Loucy (cell line): ENCODE measurements at regions not wholly inside any gene's neighbourhood (a gene's known extent, or its start where the extent isn't known, plus 50 kb on each side); places are given as distances from the start of the nearest gene placed in this dataset.

ENCODE experiments used
- H2AFZ ChIP-seq: fragments of 200-600 bp; sonication (generic); 2 replicates; pipeline ENCODE4 v1.6.0; 2016; ENCODE audit warnings: antibody characterized with exemption, mild to moderate bottlenecking, low read length, moderate library complexity
- H3F3A ChIP-seq: fragments of 200-600 bp; 2 replicates; pipeline ENCODE4 v1.6.0; 2016; ENCODE audit warnings: antibody characterized with exemption, low read depth, mild to moderate bottlenecking
- H3K27me3 ChIP-seq: fragments of 200-600 bp; sonication (generic); 2 replicates; pipeline ENCODE4 v1.6.1; 2014; ENCODE audit warnings: low read length, mild to moderate bottlenecking; ENCODE audit not compliant: insufficient read depth, poor library complexity, severe bottlenecking
- H3K36me3 ChIP-seq: fragments of 200-600 bp; sonication (generic); 2 replicates; pipeline ENCODE4 v1.6.1; 2016; ENCODE audit warnings: low read length; ENCODE audit not compliant: insufficient read depth
- H3K4me1 ChIP-seq: fragments of 200-600 bp; sonication (generic); 2 replicates; pipeline ENCODE4 v1.5.1; 2014; ENCODE audit warnings: low read length, mild to moderate bottlenecking; ENCODE audit not compliant: insufficient read depth, poor library complexity, severe bottlenecking
- H3K4me2 ChIP-seq: fragments of 200-600 bp; sonication (generic); 2 replicates; pipeline ENCODE4 v1.6.0; 2014; ENCODE audit warnings: antibody characterized with exemption, low read length, low read depth, mild to moderate bottlenecking; ENCODE audit not compliant: poor library complexity, severe bottlenecking
- H3K4me3 ChIP-seq: fragments of 200-600 bp; sonication (generic); 2 replicates; pipeline ENCODE4 v1.5.1; 2014; ENCODE audit warnings: low read length, mild to moderate bottlenecking, mixed read lengths; ENCODE audit not compliant: poor library complexity, severe bottlenecking
- H3K79me2 ChIP-seq: fragments of 200-600 bp; sonication (generic); 2 replicates; pipeline ENCODE4 v1.6.1; 2014; ENCODE audit warnings: low read length; ENCODE audit not compliant: insufficient read depth
- H3K9ac ChIP-seq: fragments of 200-600 bp; sonication (generic); 2 replicates; pipeline ENCODE4 v1.6.0; 2014; ENCODE audit warnings: mild to moderate bottlenecking, low read depth, low read length, moderate library complexity; ENCODE audit not compliant: poor library complexity, severe bottlenecking
- H3K9me2 ChIP-seq: fragments of 200-600 bp; sonication (generic); replicated peaks from 2 replicates; pipeline ENCODE4 v1.6.1; 2016; ENCODE audit warnings: low read depth, low read length, mixed read lengths
- H3K9me3 ChIP-seq: fragments of 200-600 bp; sonication (generic); 2 replicates; pipeline ENCODE4 v1.6.1; 2014; ENCODE audit warnings: mild to moderate bottlenecking, antibody characterized with exemption, low read length, low read depth; ENCODE audit not compliant: insufficient read depth
- H4K20me1 ChIP-seq: fragments of 200-600 bp; sonication (generic); 2 replicates; pipeline ENCODE4 v1.6.0; 2014; ENCODE audit warnings: antibody characterized with exemption, low read length, mild to moderate bottlenecking; ENCODE audit not compliant: insufficient read depth, poor library complexity, severe bottlenecking
- EZH2phosphoT487 ChIP-seq: fragments of 200-600 bp; IDR thresholded peaks from 2 replicates; pipeline ENCODE4 v1.6.1; 2018; ENCODE audit warnings: antibody characterized with exemption, mild to moderate bottlenecking, moderate library complexity, borderline replicate concordance
- TF ChIP-seq, protein P1 (sequence below): fragments of 200-600 bp; sonication (generic); conservative IDR thresholded peaks from 2 replicates; pipeline ENCODE4 v1.5.1; 2014; ENCODE audit warnings: mild to moderate bottlenecking, antibody characterized with exemption, low read length

DNA sequence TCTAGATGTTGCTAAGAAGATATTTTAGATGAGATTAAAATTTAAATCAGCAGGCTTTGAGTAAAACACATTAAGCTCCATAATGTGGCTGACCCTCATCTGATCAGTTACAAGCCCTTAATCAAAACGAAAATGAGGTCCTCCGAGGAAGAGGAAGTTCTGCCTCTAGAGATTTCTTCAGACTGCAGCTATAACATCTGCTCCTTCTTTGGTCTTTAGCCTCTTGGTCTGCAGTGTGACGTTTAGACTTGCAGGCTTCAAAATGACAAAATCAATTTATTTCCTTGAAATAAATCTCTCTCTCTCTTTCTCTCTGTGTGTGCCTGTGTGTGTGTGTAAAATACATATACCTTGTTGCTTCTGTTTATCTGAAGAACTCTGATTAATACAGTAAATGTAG lies 1429.8 kb upstream of the CDH9 start:
- no peak overlapping the region for H3K4me3 ChIP-seq
- no peak overlapping the region for H2AFZ ChIP-seq
- H3K27me3 ChIP-seq = no peaks in the 10 kb centered on the region

DNA sequence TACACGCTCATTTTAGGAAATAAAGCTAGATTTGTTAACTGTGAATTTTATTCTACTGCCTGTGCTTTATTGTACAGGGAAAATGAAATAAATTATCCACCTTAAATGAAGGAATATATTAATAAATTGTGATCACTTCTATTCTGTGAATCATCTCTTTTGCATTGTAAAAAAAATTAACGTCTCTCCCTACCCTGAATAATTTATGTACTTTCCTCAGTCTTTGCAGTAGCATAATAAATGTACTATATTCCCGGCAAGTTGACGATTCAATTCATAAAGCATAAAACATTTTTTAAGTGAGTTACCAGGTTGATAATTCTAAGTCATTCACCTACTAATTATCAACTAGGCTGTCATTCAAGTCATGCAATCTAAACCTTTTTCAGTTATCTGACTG lies 1425.3 kb upstream of the CDH9 start:
- Histone ChIP-seq H3K9ac (no peak overlapping the region), H3K79me2 (no peaks in the 10 kb centered on the region), H3K9me2 (no peaks in the 10 kb centered on the region), H2AFZ (no peak overlapping the region), H3K36me3 (no peaks in the 10 kb centered on the region), H3K4me1 (no peaks in the 10 kb centered on the region), H3K9me3 (no peaks in the 10 kb centered on the region), H4K20me1 (no peaks in the 10 kb centered on the region), H3F3A (no peaks in the 10 kb centered on the region), H3K4me3 (no peak overlapping the region), H3K27me3 (no peaks in the 10 kb centered on the region), H3K4me2 (no peak overlapping the region)
- no peak for TF ChIP-seq EZH2phosphoT487
- TF ChIP-seq, protein P1, sequence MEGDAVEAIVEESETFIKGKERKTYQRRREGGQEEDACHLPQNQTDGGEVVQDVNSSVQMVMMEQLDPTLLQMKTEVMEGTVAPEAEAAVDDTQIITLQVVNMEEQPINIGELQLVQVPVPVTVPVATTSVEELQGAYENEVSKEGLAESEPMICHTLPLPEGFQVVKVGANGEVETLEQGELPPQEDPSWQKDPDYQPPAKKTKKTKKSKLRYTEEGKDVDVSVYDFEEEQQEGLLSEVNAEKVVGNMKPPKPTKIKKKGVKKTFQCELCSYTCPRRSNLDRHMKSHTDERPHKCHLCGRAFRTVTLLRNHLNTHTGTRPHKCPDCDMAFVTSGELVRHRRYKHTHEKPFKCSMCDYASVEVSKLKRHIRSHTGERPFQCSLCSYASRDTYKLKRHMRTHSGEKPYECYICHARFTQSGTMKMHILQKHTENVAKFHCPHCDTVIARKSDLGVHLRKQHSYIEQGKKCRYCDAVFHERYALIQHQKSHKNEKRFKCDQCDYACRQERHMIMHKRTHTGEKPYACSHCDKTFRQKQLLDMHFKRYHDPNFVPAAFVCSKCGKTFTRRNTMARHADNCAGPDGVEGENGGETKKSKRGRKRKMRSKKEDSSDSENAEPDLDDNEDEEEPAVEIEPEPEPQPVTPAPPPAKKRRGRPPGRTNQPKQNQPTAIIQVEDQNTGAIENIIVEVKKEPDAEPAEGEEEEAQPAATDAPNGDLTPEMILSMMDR = no peak

More for the DNA sequence above, 1429.8 kb upstream of the CDH9 start:
- Histone ChIP-seq H3K9me2 (no peaks in the 10 kb centered on the region), H3K4me2 (no peak overlapping the region), H3F3A (no peaks in the 10 kb centered on the region), H3K79me2 (no peaks in the 10 kb centered on the region), H3K4me1 (no peaks in the 10 kb centered on the region), H3K9ac (no peak overlapping the region), H4K20me1 (no peaks in the 10 kb centered on the region), H3K36me3 (no peaks in the 10 kb centered on the region), H3K9me3 (no peaks in the 10 kb centered on the region)
- TF ChIP-seq EZH2phosphoT487 = no peak
- TF ChIP-seq, protein P1 = no peak

DNA sequence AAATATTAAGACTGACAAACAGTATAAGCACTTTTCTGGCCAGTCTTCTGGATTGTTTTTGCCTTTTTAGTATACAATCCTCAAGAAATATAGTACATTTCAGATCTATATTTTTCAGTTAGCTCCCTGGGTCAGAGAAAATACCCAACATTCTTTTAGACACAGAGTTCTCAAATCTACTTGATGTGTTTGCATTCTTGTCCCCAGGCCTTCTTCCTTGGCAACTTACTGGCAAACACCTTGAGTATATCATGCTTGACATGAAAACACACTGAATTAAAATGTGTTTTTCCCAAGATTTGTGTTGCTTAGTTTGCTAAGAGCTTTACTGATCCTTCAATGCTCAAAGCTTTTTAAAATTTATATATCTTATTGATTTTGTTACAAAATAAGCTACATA lies 1413.1 kb upstream of the CDH9 start:
- no peak overlapping the region for H2AFZ ChIP-seq

More for the DNA sequence above, 1413.1 kb upstream of the CDH9 start:
- no peaks in the 10 kb centered on the region for H3K9me2 ChIP-seq
- no peaks in the 10 kb centered on the region for H3K79me2 ChIP-seq
- H3K9ac ChIP-seq = no peak overlapping the region
- no peak overlapping the region for H3K4me2 ChIP-seq
- H3F3A ChIP-seq = no peaks in the 10 kb centered on the region
- no peaks in the 10 kb centered on the region for H3K27me3 ChIP-seq
- H3K4me3 ChIP-seq = no peak overlapping the region
- no peaks in the 10 kb centered on the region for H3K4me1 ChIP-seq
- no peaks in the 10 kb centered on the region for H3K9me3 ChIP-seq
- no peak for TF ChIP-seq EZH2phosphoT487
- TF ChIP-seq, protein P1 = no peak
- H4K20me1 ChIP-seq = no peaks in the 10 kb centered on the region
- H3K36me3 ChIP-seq = no peaks in the 10 kb centered on the region
